K562 (cell line): ENCODE measurements at regions not wholly inside any gene's neighbourhood (a gene's known extent, or its start where the extent isn't known, plus 50 kb on each side); places are given as distances from the start of the nearest gene placed in this dataset.

Source experiments
- ATAC-seq: fragments of 200-7000 bp; cut with Tn5 transposase; 3 replicates; pipeline ENCODE4 v1.9.1; 2020; ENCODE audit warnings: moderate library complexity
- BruUV-seq: library from RNA; stranded (reverse); fragments of 400-500 nt; replicated peaks from 2 replicates; lab custom pipeline; 2021; lab: Mats Ljungman, UMichigan
- CTCF ChIA-PET: fragments of 300-600 bp; formaldehyde crosslinking; extraction: SDS; loops from one replicate; lab custom pipeline; 2021; ENCODE audit warnings: low intra/inter-chr PET ratio; lab: Yijun Ruan, JAX
- POLR2A ChIA-PET: fragments of 300-600, 350-650 bp; sonication (Branson Sonifier 250); formaldehyde crosslinking; extraction: SDS; loops from one replicate; lab custom pipeline; 2021; ENCODE audit warnings: antibody characterized with exemption, inconsistent platforms; lab: Yijun Ruan, JAX
- DNase-seq, 4 experiments: peaks; one replicate each; pipeline versions ENCODE4 v3.0.0 to v3.0.0-alpha.2; 2011 to 2018; ENCODE audit warnings: low spot score in 3 of 4, mixed read lengths in 3 of 4; ENCODE audit errors: extremely low read depth in 1 of 4
- FAIRE-seq: peaks from 2 replicates; lab custom pipeline; 2011; peaks lifted over from hg19 to GRCh38; lab: Jason Lieb, UNC
- H2AFZ ChIP-seq: 2 replicates; pipeline ENCODE4 v1.6.0; 2011; ENCODE audit warnings: low read depth, low read length, control low read depth, inconsistent platforms
- H3K27ac ChIP-seq: fragments of 200-600 bp; 3 replicates; pipeline ENCODE4 v1.8.0; 2011; ENCODE audit warnings: low read depth, mild to moderate bottlenecking, control low read depth, inconsistent platforms, low read length, moderate library complexity, mixed read lengths; ENCODE audit errors: extremely low read depth
- H3K27me3 ChIP-seq, 2 experiments: fragments of 300-600 bp in 1 of 2; 2 replicates in 1 of 2; 3 replicates in 1 of 2; pipeline versions ENCODE4 v1.6.0 to v1.8.0; 2011; ENCODE audit warnings: inconsistent platforms in 2 of 2, low read length in 2 of 2, mild to moderate bottlenecking in 1 of 2, mixed read lengths in 1 of 2, moderate library complexity in 1 of 2; ENCODE audit not compliant: control insufficient read depth in 2 of 2, insufficient read depth in 2 of 2
- H3K36me3 ChIP-seq: fragments of 300-600 bp; 3 replicates; pipeline ENCODE4 v1.8.0; 2011; ENCODE audit warnings: mild to moderate bottlenecking, low read length, inconsistent platforms; ENCODE audit not compliant: control insufficient read depth, insufficient read depth
- H3K4me1 ChIP-seq, 2 experiments: fragments of 200-600 bp in 1 of 2; replicated peaks in 1 of 2; 2 replicates in 1 of 2; 3 replicates in 1 of 2; pipeline versions ENCODE4 v1.5.1 to v1.8.0; 2011; ENCODE audit warnings: inconsistent platforms in 2 of 2, low read length in 2 of 2, mild to moderate bottlenecking in 1 of 2, mixed read lengths in 1 of 2, moderate library complexity in 1 of 2; ENCODE audit not compliant: control insufficient read depth in 2 of 2, insufficient read depth in 2 of 2
- H3K4me2 ChIP-seq: 2 replicates; pipeline ENCODE4 v1.6.1; 2011; ENCODE audit warnings: low read length, control low read depth, inconsistent platforms, mixed read lengths; ENCODE audit not compliant: insufficient read depth
- H3K4me3 ChIP-seq: fragments of 200-600 bp; sonication (generic), shearing (Covaris generic); 2 replicates; pipeline ENCODE4 v1.5.1; 2016; ENCODE audit warnings: control low read depth, inconsistent platforms
- H3K79me2 ChIP-seq: fragments of 200-600 bp; 3 replicates; pipeline ENCODE4 v1.8.0; 2011; ENCODE audit warnings: low read length, inconsistent platforms; ENCODE audit not compliant: control insufficient read depth, insufficient read depth
- H3K9ac ChIP-seq, 2 experiments: 2 replicates each; pipeline versions ENCODE4 v1.6.0 to v1.6.1; 2011; ENCODE audit warnings: low read depth in 2 of 2, low read length in 2 of 2, control low read depth in 1 of 2, inconsistent platforms in 1 of 2, mild to moderate bottlenecking in 1 of 2, mixed read lengths in 1 of 2; ENCODE audit not compliant: insufficient read depth in 1 of 2
- H3K9me1 ChIP-seq: one replicate; pipeline ENCODE4 v1.6.0; 2011; ENCODE audit warnings: inconsistent platforms, mild to moderate bottlenecking, low read length, moderate library complexity; ENCODE audit not compliant: control insufficient read depth, insufficient read depth
- H3K9me3 ChIP-seq: replicated peaks from 2 replicates; pipeline ENCODE4 v1.5.1; 2011; ENCODE audit warnings: low read depth, low read length, inconsistent platforms; ENCODE audit not compliant: control insufficient read depth, insufficient read depth
- H4K20me1 ChIP-seq: replicated peaks from 2 replicates; pipeline ENCODE4 v1.6.1; 2011; ENCODE audit warnings: low read length, inconsistent platforms, mixed read lengths; ENCODE audit not compliant: control insufficient read depth, insufficient read depth
- PHTF2 ChIP-seq: fragments of 250-450 bp; sonication (Bioruptor Pico); IDR thresholded peaks from 2 replicates; pipeline ENCODE4 v1.5.0; 2021; ENCODE audit warnings: mild to moderate bottlenecking
- PPARD ChIP-seq: fragments of 250-450 bp; sonication (Bioruptor Pico); IDR thresholded peaks from 2 replicates; pipeline ENCODE4 v1.8.0; 2022; ENCODE audit warnings: inconsistent platforms, mild to moderate bottlenecking, moderate library complexity
- PREB ChIP-seq: sonication (generic); formaldehyde crosslinking; IDR thresholded peaks from 2 replicates; pipeline ENCODE4 v1.8.1; 2023; ENCODE audit warnings: mild to moderate bottlenecking, missing genetic modification reagents
- THAP7 ChIP-seq: fragments of 250-450 bp; sonication (Bioruptor Pico); IDR thresholded peaks from 2 replicates; pipeline ENCODE4 v1.5.0; 2021
- ZNF398 ChIP-seq: fragments of 250-450 bp; sonication (Bioruptor Pico); IDR thresholded peaks from 2 replicates; pipeline ENCODE4 v1.8.0; 2021; ENCODE audit warnings: moderate library complexity, mild to moderate bottlenecking, inconsistent platforms
- WGBS: fragments of 100-300 bp; shearing (Covaris generic); methylation state at CpG from one replicate; pipeline ENCODE4 v1.1.6; 2016; ENCODE audit warnings: low coverage, mixed read lengths; ENCODE audit not compliant: insufficient coverage; ENCODE audit errors: missing lambda C conversion rate; 5-methylcytosine and 5-hydroxymethylcytosine counted together
- in situ Hi-C: fragments of 300-500 bp; cut with MboI; formaldehyde crosslinking; loops from 4 replicates; pipeline ENCODE4 v1.15.0; 2018; ENCODE audit warnings: inconsistent platforms, mixed read lengths
- intact Hi-C: fragments of 100-400 bp; cut with micrococcal nuclease; formaldehyde crosslinking; loops from 2 replicates; pipeline ENCODE4 v1.14.2; 2022

GRCh38 chr9:89963280-89963679 lies 358.5 kb downstream of the GADD45G start:
- 0% methylated on average over 1 of the region's 3 CpGs for WGBS
- no peak for FAIRE-seq
- no peak for DNase-seq
- no peaks in the 10 kb centered on the region for H3K9me1 ChIP-seq
- no peak overlapping the region for H3K4me3 ChIP-seq
- intact Hi-C loops = no loop called here
- H3K27ac ChIP-seq = no peak overlapping the region
- no TSS peak for BruUV-seq
- H2AFZ ChIP-seq = no peak overlapping the region
- no peaks in the 10 kb centered on the region for H3K4me1 ChIP-seq
- ChIA-PET POLR2A (interaction anchor here (0.5 kb wide), 1 partner anchor 227 kb away, joined by 3 read pairs; no protein-coding TSS in a partner anchor), CTCF (no interaction called here)
- no peaks in the 10 kb centered on the region for H3K79me2 ChIP-seq
- H4K20me1 ChIP-seq = no peaks in the 10 kb centered on the region
- ATAC-seq = no peak
- H3K4me2 ChIP-seq = no peak overlapping the region
- H3K9me3 ChIP-seq = no peaks in the 10 kb centered on the region
- H3K36me3 ChIP-seq = no peaks in the 10 kb centered on the region
- 0 out of 5 replicates have a peak, but pooled peaks cover 0 to 5% of the 10 kb centered on the region in 2 experiments for H3K27me3 ChIP-seq
- in situ Hi-C loops = no loop called here
- no peak overlapping the region for H3K9ac ChIP-seq
- TF ChIP-seq THAP7 = no peak
- no peak for TF ChIP-seq PREB (CRISPR knock-in tag)
- TF ChIP-seq PPARD (CRISPR knock-in tag) = no peak
- TF ChIP-seq PHTF2 (CRISPR knock-in tag) = no peak
- TF ChIP-seq ZNF398 (CRISPR knock-in tag) = no peak
- TF ChIP-seq, all 486 proteins: peak for 0
